ENCODE measurements at regions not wholly inside any gene's neighbourhood (a gene's known extent, or its start where the extent isn't known, plus 50 kb on each side); places are given as distances from the start of the nearest gene placed in this dataset.

DNA sequence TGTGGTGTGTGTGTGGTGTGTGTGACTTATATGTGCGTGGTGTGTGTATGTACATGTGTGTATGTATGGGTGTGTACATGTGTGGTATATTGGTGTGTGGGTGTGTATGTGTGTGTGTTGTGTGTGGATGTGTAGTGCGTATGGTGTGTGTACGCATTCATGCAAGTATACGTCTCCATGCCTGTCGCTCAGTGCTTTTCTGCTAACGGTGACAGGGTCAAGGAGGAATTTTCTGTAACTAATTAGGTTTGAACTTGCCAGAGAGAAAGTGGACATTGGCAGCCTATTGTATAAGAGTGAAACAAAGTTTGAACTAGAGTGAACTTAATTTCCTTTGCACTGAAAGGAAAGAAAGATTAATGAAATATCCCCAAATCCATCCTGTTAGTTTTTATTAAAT lies 120.9 kb upstream of the GSC start:
- no peaks in the 10 kb centered on the region for H3K36me3 Mint-ChIP-seq
- H3K4me1 Mint-ChIP-seq = no peaks in the 10 kb centered on the region
- no peaks in the 10 kb centered on the region for H3K9me3 ChIP-seq (ENCODE audit: control insufficient read depth in 2 of 2, low read length in 2 of 2)
- H3K27ac ChIP-seq (ENCODE audit: insufficient read depth, low read length, poor library complexity, severe bottlenecking) = no peak overlapping the region
- no peaks in the 10 kb centered on the region for H3K36me3 ChIP-seq (ENCODE audit: control insufficient read depth, insufficient read depth, low read length)
- no peaks in the 10 kb centered on the region for H3K27me3 Mint-ChIP-seq
- no peaks in the 10 kb centered on the region for H3K27me3 ChIP-seq (ENCODE audit: control insufficient read depth, insufficient read depth, low read length)
- ATAC-seq (ENCODE audit: low read depth in 2 of 2) (no peak), DNase-seq (no peak)
- H3K27ac Mint-ChIP-seq = no peak overlapping the region
- no peak overlapping the region for H3K4me3 Mint-ChIP-seq
- H3K4me1 ChIP-seq (ENCODE audit: control insufficient read depth, insufficient read depth, low read length, poor library complexity, severe bottlenecking) = no peaks in the 10 kb centered on the region
- no peak overlapping the region for H3K4me3 ChIP-seq (ENCODE audit: low read depth, low read length)
- H3K9me3 Mint-ChIP-seq = no peaks in the 10 kb centered on the region

DNA sequence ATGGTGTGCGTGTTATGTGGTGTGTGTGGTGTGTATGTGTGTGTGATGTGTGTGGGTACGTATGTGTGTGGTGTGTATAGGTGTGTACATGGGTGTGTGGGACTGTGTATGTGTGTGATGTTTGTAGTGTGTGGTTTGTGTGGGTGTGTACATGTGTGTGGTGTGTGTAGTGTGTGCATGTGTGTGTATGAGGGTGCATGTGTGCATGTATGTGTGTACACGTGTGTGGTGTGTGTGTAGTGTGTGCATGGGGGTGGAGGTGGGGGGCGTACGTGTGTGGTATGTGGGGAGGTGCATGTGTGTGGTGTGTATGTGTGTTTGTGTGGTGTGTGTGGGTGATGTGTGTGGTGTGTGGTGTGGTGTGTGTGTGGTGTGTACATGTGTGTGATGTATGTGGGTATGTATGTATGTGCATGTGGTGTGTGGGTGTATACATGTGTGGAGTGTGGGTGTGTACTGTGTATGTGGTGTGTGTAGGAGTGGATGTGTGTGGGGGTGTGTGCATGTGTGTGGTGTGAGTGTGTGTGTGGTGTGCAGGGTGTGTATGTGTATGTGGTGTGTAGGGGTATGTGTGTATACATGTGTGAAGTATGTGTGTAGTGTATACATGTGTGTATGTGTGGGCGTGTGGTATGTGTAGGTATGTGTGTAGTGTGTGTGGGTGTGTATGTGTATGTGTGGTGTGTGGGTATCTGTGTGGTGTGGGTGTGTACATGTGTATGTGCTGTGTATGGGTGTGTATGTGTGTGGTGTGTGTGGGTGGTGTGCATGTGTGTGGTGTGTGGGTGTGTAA lies 119.8 kb upstream of the GSC start:
- no peaks in the 10 kb centered on the region for H3K36me3 Mint-ChIP-seq
- no peak overlapping the region for H3K27ac Mint-ChIP-seq

DNA sequence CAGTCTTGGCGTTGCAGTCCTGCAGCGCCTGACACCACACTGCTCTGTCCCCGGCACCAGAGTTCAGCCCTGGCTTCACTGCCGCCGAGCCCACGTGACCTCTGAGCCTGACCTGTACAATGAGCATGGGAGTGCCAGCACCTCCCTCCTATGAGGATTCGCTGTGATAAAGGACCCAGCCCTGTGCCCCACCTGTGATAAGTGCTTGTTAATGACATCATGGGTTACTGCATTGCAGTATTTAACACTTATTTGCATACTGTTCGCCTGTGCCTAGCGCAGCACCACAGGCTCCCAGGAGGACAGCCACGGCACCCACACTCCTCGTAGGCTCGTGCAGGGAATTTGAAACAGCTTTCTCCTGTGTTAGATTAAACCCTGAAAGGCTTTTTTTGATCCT lies 118.2 kb upstream of the GSC start:
- no peaks in the 10 kb centered on the region for H3K27me3 Mint-ChIP-seq
- Histone ChIP-seq H3K4me1 (ENCODE audit: control insufficient read depth, insufficient read depth, low read length, poor library complexity, severe bottlenecking) (no peaks in the 10 kb centered on the region), H3K9me3 (ENCODE audit: control insufficient read depth in 2 of 2, low read length in 2 of 2) (no peaks in the 10 kb centered on the region), H3K27me3 (ENCODE audit: control insufficient read depth, insufficient read depth, low read length) (no peaks in the 10 kb centered on the region), H3K27ac (ENCODE audit: insufficient read depth, low read length, poor library complexity, severe bottlenecking) (no peak overlapping the region), H3K36me3 (ENCODE audit: control insufficient read depth, insufficient read depth, low read length) (no peaks in the 10 kb centered on the region), H3K4me3 (ENCODE audit: low read depth, low read length) (no peak overlapping the region)
- no peak for ATAC-seq (ENCODE audit: low read depth in 2 of 2)
- H3K27ac Mint-ChIP-seq = no peak overlapping the region
- no peak overlapping the region for H3K4me3 Mint-ChIP-seq
- no peak for DNase-seq
- no peaks in the 10 kb centered on the region for H3K36me3 Mint-ChIP-seq
- H3K9me3 Mint-ChIP-seq = no peaks in the 10 kb centered on the region
- no peaks in the 10 kb centered on the region for H3K4me1 Mint-ChIP-seq

More for the DNA sequence above, 119.8 kb upstream of the GSC start:
- H3K27me3 Mint-ChIP-seq = no peaks in the 10 kb centered on the region
- H3K4me3 Mint-ChIP-seq = no peak overlapping the region
- H3K4me1 ChIP-seq (ENCODE audit: control insufficient read depth, insufficient read depth, low read length, poor library complexity, severe bottlenecking) = no peaks in the 10 kb centered on the region
- H3K4me1 Mint-ChIP-seq = no peaks in the 10 kb centered on the region
- H3K4me3 ChIP-seq (ENCODE audit: low read depth, low read length) = no peak overlapping the region
- DNase-seq = no peak
- no peak for ATAC-seq (ENCODE audit: low read depth in 2 of 2)
- H3K27me3 ChIP-seq (ENCODE audit: control insufficient read depth, insufficient read depth, low read length) = no peaks in the 10 kb centered on the region
- H3K9me3 Mint-ChIP-seq = no peaks in the 10 kb centered on the region
- H3K27ac ChIP-seq (ENCODE audit: insufficient read depth, low read length, poor library complexity, severe bottlenecking) = no peak overlapping the region
- no peaks in the 10 kb centered on the region for H3K36me3 ChIP-seq (ENCODE audit: control insufficient read depth, insufficient read depth, low read length)
- H3K9me3 ChIP-seq (ENCODE audit: control insufficient read depth in 2 of 2, low read length in 2 of 2) = no peaks in the 10 kb centered on the region

DNA sequence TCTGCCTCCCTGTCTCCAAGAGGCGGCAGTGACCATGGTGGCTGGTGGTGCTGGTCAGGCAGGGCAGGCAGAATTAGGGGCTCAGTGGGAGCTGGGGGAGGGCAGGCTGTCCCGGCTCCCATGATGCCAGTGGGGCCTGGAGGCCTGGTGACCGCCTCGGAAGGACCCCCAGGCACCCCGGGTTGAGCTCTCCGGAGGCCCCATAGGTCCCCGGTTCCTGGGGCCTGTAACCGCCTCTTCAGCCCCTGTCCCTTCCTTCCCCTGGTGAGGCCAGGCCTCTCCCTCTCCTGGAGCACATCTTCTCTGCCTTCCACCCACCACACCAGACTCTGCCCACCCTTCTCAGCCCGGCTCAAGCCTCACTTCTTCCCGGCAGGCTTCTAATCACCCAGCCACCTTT lies 117.7 kb upstream of the GSC start:
- H3K27me3 ChIP-seq (ENCODE audit: control insufficient read depth, insufficient read depth, low read length) = no peaks in the 10 kb centered on the region
- no peak overlapping the region for H3K4me3 Mint-ChIP-seq
- no peak for ATAC-seq (ENCODE audit: low read depth in 2 of 2)
- DNase-seq = no peak
- no peaks in the 10 kb centered on the region for H3K4me1 ChIP-seq (ENCODE audit: control insufficient read depth, insufficient read depth, low read length, poor library complexity, severe bottlenecking)
- no peak overlapping the region for H3K27ac Mint-ChIP-seq
- no peak overlapping the region for H3K4me3 ChIP-seq (ENCODE audit: low read depth, low read length)
- no peaks in the 10 kb centered on the region for H3K9me3 Mint-ChIP-seq
- H3K36me3 Mint-ChIP-seq = no peaks in the 10 kb centered on the region
- H3K9me3 ChIP-seq (ENCODE audit: control insufficient read depth in 2 of 2, low read length in 2 of 2) = no peaks in the 10 kb centered on the region
- no peaks in the 10 kb centered on the region for H3K36me3 ChIP-seq (ENCODE audit: control insufficient read depth, insufficient read depth, low read length)
- H3K27ac ChIP-seq (ENCODE audit: insufficient read depth, low read length, poor library complexity, severe bottlenecking) = no peak overlapping the region
- no peaks in the 10 kb centered on the region for H3K27me3 Mint-ChIP-seq
- no peaks in the 10 kb centered on the region for H3K4me1 Mint-ChIP-seq

DNA sequence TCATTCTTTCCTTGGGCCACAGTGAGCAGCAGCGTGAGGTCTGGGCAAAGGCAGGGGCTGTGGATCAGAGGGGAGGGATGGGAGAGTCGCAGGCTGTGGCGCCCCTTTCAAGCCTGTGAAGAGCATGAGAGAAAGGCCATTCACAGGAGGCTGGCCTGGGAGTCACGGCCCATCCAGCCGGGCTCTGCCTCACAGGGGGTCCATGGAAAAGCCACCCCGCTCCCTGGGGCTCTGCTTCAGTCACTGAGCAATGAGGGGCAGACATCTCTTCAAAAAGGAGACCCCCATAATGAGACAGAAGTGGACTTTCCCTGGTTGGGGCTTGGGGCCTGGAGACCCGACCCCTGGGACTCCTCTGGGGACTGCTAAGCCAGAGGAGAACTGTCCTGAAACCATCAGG lies 117.0 kb upstream of the GSC start:
- H3K27ac ChIP-seq (ENCODE audit: insufficient read depth, low read length, poor library complexity, severe bottlenecking) = no peak overlapping the region
- no peak for DNase-seq
- H3K9me3 ChIP-seq (ENCODE audit: control insufficient read depth in 2 of 2, low read length in 2 of 2) = no peaks in the 10 kb centered on the region
- no peaks in the 10 kb centered on the region for H3K27me3 Mint-ChIP-seq
- H3K4me1 Mint-ChIP-seq = no peaks in the 10 kb centered on the region
- no peaks in the 10 kb centered on the region for H3K27me3 ChIP-seq (ENCODE audit: control insufficient read depth, insufficient read depth, low read length)
- ATAC-seq (ENCODE audit: low read depth in 2 of 2) = no peak
- H3K36me3 ChIP-seq (ENCODE audit: control insufficient read depth, insufficient read depth, low read length) = no peaks in the 10 kb centered on the region
- no peak overlapping the region for H3K27ac Mint-ChIP-seq
- no peak overlapping the region for H3K4me3 ChIP-seq (ENCODE audit: low read depth, low read length)
- no peaks in the 10 kb centered on the region for H3K4me1 ChIP-seq (ENCODE audit: control insufficient read depth, insufficient read depth, low read length, poor library complexity, severe bottlenecking)
- no peak overlapping the region for H3K4me3 Mint-ChIP-seq
- no peaks in the 10 kb centered on the region for H3K9me3 Mint-ChIP-seq
- H3K36me3 Mint-ChIP-seq = no peaks in the 10 kb centered on the region

DNA sequence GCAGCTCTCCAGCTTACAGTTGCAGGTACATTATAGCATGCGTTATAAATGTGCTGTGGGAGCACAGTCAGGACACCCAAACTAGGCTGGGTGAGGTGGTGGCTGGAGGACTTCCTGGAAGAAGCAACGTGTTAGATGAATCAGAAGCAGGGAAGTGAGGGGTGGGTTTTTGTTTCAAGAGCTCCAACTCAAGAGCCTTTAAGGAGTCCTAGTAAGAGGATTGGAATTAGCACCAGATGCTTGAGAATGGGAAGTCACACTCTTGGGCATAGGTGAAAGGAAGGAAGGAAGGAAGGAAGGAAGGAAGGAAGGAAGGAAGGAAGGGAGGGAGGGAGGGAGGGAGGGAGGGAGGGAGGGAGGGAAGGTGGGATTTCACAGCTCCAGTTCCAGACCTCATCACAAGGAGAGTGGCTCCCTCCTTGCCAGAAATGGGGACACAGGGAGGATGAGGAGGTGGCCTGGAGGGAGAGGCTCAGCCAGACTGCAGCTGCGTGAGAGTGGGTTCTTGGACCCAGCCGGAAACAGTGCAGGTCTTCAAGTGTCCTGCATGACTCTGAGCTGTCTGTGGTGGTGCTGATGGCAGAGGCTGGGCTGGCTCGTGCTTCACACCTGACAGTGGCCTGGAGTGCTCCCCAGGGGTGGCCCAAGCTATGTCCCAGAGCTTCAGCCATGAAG lies 115.7 kb upstream of the GSC start:
- ATAC-seq (ENCODE audit: low read depth in 2 of 2) = peak in 1 of 2 donors; percentile 10
- Histone ChIP-seq H3K4me1 (ENCODE audit: control insufficient read depth, insufficient read depth, low read length, poor library complexity, severe bottlenecking) (no peaks in the 10 kb centered on the region), H3K9me3 (ENCODE audit: control insufficient read depth in 2 of 2, low read length in 2 of 2) (no peaks in the 10 kb centered on the region), H3K27me3 (ENCODE audit: control insufficient read depth, insufficient read depth, low read length) (no peaks in the 10 kb centered on the region), H3K4me3 (ENCODE audit: low read depth, low read length) (no peak overlapping the region), H3K27ac (ENCODE audit: insufficient read depth, low read length, poor library complexity, severe bottlenecking) (no peak overlapping the region), H3K36me3 (ENCODE audit: control insufficient read depth, insufficient read depth, low read length) (no peaks in the 10 kb centered on the region)
- no peaks in the 10 kb centered on the region for H3K4me1 Mint-ChIP-seq
- H3K36me3 Mint-ChIP-seq = no peaks in the 10 kb centered on the region
- DNase-seq = no peak
- H3K27ac Mint-ChIP-seq = peak overlapping the region in 1 of 3 donors; percentile 47
- no peaks in the 10 kb centered on the region for H3K27me3 Mint-ChIP-seq
- no peaks in the 10 kb centered on the region for H3K9me3 Mint-ChIP-seq
- no peak overlapping the region for H3K4me3 Mint-ChIP-seq

DNA sequence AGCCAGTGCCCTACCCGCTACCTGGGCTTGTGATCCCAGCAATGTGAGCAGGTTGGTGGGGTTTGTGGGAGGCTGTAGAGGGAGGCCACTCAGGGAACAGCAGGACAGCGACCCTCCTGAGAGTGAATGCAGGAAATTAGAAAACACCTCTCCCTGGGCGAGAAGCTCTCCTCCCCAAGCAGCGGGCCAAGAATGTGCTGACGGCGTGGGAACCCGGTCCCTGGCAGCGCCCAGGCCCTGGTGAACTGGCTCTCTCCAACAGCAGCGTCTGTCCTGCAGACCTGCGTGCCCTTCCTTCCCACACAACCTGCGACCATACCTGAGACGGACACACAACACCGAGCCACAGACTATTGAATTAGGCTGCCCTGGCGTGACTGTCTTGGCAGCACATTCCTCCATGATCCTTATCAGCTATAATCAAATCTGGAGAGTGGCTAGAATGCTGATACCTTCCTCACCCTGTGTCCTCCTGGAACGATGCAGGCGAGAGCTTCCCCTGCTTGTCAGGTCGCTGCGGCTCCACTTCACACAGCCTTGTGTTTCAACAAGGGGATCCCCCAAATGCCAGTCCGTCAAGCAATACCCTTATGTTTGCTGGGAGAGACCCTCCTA lies 114.8 kb upstream of the GSC start:
- ATAC-seq (ENCODE audit: low read depth in 2 of 2) (no peak), DNase-seq (no peak)
- Mint-ChIP-seq H3K4me3 (no peak overlapping the region), H3K27me3 (no peaks in the 10 kb centered on the region), H3K4me1 (no peaks in the 10 kb centered on the region), H3K9me3 (no peaks in the 10 kb centered on the region), H3K36me3 (no peaks in the 10 kb centered on the region), H3K27ac (no peak overlapping the region)
- Histone ChIP-seq H3K4me3 (ENCODE audit: low read depth, low read length) (no peak overlapping the region), H3K27ac (ENCODE audit: insufficient read depth, low read length, poor library complexity, severe bottlenecking) (no peak overlapping the region), H3K4me1 (ENCODE audit: control insufficient read depth, insufficient read depth, low read length, poor library complexity, severe bottlenecking) (no peaks in the 10 kb centered on the region), H3K36me3 (ENCODE audit: control insufficient read depth, insufficient read depth, low read length) (no peaks in the 10 kb centered on the region), H3K27me3 (ENCODE audit: control insufficient read depth, insufficient read depth, low read length) (no peaks in the 10 kb centered on the region), H3K9me3 (ENCODE audit: control insufficient read depth in 2 of 2, low read length in 2 of 2) (no peaks in the 10 kb centered on the region)
